Vagina (tissue), 2 donors: ENCODE measurements at regions not wholly inside any gene's neighbourhood (a gene's known extent, or its start where the extent isn't known, plus 50 kb on each side); places are given as distances from the start of the nearest gene placed in this dataset.

Experiments
- POLR2A ChIP-seq, 2 donors: fragments of 450-650 bp; IDR thresholded peaks; one replicate each; pipeline ENCODE4 v1.6.1; 2017; ENCODE audit warnings: antibody characterized with exemption in 2 of 2, mild to moderate bottlenecking in 2 of 2, moderate library complexity in 2 of 2
- POLR2AphosphoS5 ChIP-seq, 2 donors: sonication (generic); formaldehyde crosslinking; IDR thresholded peaks; one replicate each; pipeline ENCODE4 v1.9.0; 2017; ENCODE audit warnings: antibody characterized with exemption in 2 of 2, mild to moderate bottlenecking in 2 of 2, low read depth in 1 of 2; ENCODE audit not compliant: insufficient read depth in 1 of 2
- TF ChIP-seq, protein P1 (sequence below), 3 experiments: fragments of 450-650 bp in 2 of 3; fragments of 200-600 bp in 1 of 3; sonication (generic) in 1 of 3; IDR thresholded peaks; one replicate each; pipeline ENCODE4 v1.5.1; 2017 to 2019; ENCODE audit warnings: antibody characterized with exemption in 3 of 3, mild to moderate bottlenecking in 2 of 3, moderate library complexity in 2 of 3

DNA sequence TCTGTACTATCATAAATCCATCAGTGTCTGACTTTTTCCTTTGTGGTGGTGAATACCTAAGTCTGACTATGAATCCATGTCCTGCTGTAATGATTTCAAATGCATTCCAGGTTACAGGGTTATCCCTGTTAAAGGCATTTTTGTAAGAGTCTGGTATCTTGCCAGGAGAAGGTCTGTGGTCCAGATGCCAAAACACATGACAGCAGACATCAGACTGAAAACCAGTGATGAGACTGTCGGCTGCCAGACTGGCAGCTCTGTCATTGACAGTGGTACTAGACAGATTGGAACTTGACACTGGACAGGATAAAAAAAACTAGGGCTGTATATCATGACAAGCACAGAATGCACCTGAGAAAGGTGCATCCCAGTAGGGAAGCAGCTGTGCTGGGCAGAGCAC, 301.8 kb upstream of the FAT3 start:
- TF ChIP-seq POLR2AphosphoS5 (IDR thresholded peaks at IDR 0.05; ENCODE audit: insufficient read depth in 1 of 2, low read depth in 1 of 2), result no peak
- TF ChIP-seq, protein P1, sequence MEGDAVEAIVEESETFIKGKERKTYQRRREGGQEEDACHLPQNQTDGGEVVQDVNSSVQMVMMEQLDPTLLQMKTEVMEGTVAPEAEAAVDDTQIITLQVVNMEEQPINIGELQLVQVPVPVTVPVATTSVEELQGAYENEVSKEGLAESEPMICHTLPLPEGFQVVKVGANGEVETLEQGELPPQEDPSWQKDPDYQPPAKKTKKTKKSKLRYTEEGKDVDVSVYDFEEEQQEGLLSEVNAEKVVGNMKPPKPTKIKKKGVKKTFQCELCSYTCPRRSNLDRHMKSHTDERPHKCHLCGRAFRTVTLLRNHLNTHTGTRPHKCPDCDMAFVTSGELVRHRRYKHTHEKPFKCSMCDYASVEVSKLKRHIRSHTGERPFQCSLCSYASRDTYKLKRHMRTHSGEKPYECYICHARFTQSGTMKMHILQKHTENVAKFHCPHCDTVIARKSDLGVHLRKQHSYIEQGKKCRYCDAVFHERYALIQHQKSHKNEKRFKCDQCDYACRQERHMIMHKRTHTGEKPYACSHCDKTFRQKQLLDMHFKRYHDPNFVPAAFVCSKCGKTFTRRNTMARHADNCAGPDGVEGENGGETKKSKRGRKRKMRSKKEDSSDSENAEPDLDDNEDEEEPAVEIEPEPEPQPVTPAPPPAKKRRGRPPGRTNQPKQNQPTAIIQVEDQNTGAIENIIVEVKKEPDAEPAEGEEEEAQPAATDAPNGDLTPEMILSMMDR (IDR thresholded peaks at IDR 0.05), result no peak
- no peak for TF ChIP-seq POLR2A (IDR thresholded peaks at IDR 0.05)
